AG04450 (cell line): ENCODE measurements at regions not wholly inside any gene's neighbourhood (a gene's known extent, or its start where the extent isn't known, plus 50 kb on each side); places are given as distances from the start of the nearest gene placed in this dataset.

Experiments used
- CTCF ChIA-PET: fragments of 300-600, 350-600 bp; formaldehyde crosslinking; extraction: SDS; loops from one replicate; lab custom pipeline; 2022; ENCODE audit warnings: antibody characterized with exemption, inconsistent platforms; lab: Charles Lee
- POLR2A ChIA-PET: fragments of 350-600 bp; formaldehyde crosslinking; extraction: SDS; loops from one replicate; lab custom pipeline; 2021; ENCODE audit warnings: antibody characterized with exemption, inconsistent platforms; lab: Yijun Ruan, JAX
- DNase-seq: peaks from one replicate; pipeline ENCODE4 v3.0.0-alpha.2; 2011; ENCODE audit warnings: low read depth, low spot score
- H3K27ac ChIP-seq: one replicate; pipeline ENCODE4 v1.5.1; 2012; ENCODE audit warnings: low read depth, low read length, control low read depth
- H3K27me3 ChIP-seq: one replicate; pipeline ENCODE4 v1.6.0; 2012; ENCODE audit warnings: low read length; ENCODE audit not compliant: control insufficient read depth, insufficient read depth
- H3K4me3 ChIP-seq: 2 replicates; pipeline ENCODE4 v1.5.1; 2011; ENCODE audit warnings: mild to moderate bottlenecking, low read depth, low read length, control low read depth
- H3K9me3 ChIP-seq: 2 replicates; pipeline ENCODE4 v1.5.1; 2012; ENCODE audit warnings: low read length; ENCODE audit not compliant: control insufficient read depth, insufficient read depth
- CTCF ChIP-seq: IDR thresholded peaks from 2 replicates; pipeline ENCODE4 v1.5.1; 2011; ENCODE audit warnings: low read depth, low read length, control low read depth, inconsistent platforms

- no peaks in the 10 kb centered on the region for H3K27me3 ChIP-seq
- ChIA-PET POLR2A (no interaction called here), CTCF (no interaction called here)
- no peak overlapping the region for H3K27ac ChIP-seq
- no peak for TF ChIP-seq CTCF
- H3K9me3 ChIP-seq: no peaks in the 10 kb centered on the region
- no peak overlapping the region for H3K4me3 ChIP-seq
- DNase-seq: no peak
Measured at GRCh38 chr2:150977296-150977695, 284.4 kb downstream of the RBM43 start.

GRCh38 chr2:150976604-150977003, 285.1 kb downstream of the RBM43 start:
- TF ChIP-seq CTCF: no peak
- H3K27ac ChIP-seq: no peak overlapping the region
- DNase-seq: no peak
- no peaks in the 10 kb centered on the region for H3K27me3 ChIP-seq
- no peak overlapping the region for H3K4me3 ChIP-seq
- H3K9me3 ChIP-seq: no peaks in the 10 kb centered on the region
- CTCF ChIA-PET: no interaction called here
- POLR2A ChIA-PET: no interaction called here

- H3K27ac ChIP-seq: no peak overlapping the region
- ChIA-PET POLR2A (no interaction called here), CTCF (no interaction called here)
- TF ChIP-seq CTCF: no peak
- no peaks in the 10 kb centered on the region for H3K9me3 ChIP-seq
- no peaks in the 10 kb centered on the region for H3K27me3 ChIP-seq
- DNase-seq: no peak
- H3K4me3 ChIP-seq: no peak overlapping the region
Measured at GRCh38 chr2:150974864-150975263, 286.8 kb downstream of the RBM43 start.

- CTCF ChIA-PET: no interaction called here
- H3K27ac ChIP-seq: no peak overlapping the region
- no peak for TF ChIP-seq CTCF
- no peak for DNase-seq
- no peaks in the 10 kb centered on the region for H3K9me3 ChIP-seq
- no peak overlapping the region for H3K4me3 ChIP-seq
- POLR2A ChIA-PET: no interaction called here
- no peaks in the 10 kb centered on the region for H3K27me3 ChIP-seq
Measured at GRCh38 chr2:150974234-150974633, 287.4 kb downstream of the RBM43 start.

- ChIA-PET POLR2A (no interaction called here), CTCF (no interaction called here)
- no peak for TF ChIP-seq CTCF
- no peak for DNase-seq
- Histone ChIP-seq H3K27me3 (no peaks in the 10 kb centered on the region), H3K27ac (no peak overlapping the region), H3K9me3 (no peaks in the 10 kb centered on the region), H3K4me3 (no peak overlapping the region)
Measured at GRCh38 chr2:150971910-150972309, 289.8 kb downstream of the RBM43 start.
